OCI-M2 (cell line): ENCODE measurements at regions not wholly inside any gene's neighbourhood (a gene's known extent, or its start where the extent isn't known, plus 50 kb on each side); places are given as distances from the start of the nearest gene placed in this dataset.
A peak's percentile ranks its signal among the peaks of the same experiment; 100 is the strongest.
"Not testable (repeated sequence)": the region's sequence is repeated elsewhere in the genome, so short reads cannot be mapped to it uniquely, and the experiment has no call there.

Source experiments
- DNase-seq: peaks from one replicate; lab custom pipeline; 2025; ENCODE audit not compliant: unreplicated experiment; lab: John Stamatoyannopoulos, UW

- no peak for DNase-seq
Measured at GRCh38 chr2:111660811-111661210, 223.2 kb downstream of the ANAPC1 start.

- DNase-seq = no peak
Measured at GRCh38 chr2:111661286-111661940, 222.6 kb downstream of the ANAPC1 start.

- DNase-seq = no peak
Measured at GRCh38 chr2:111662039-111662770, 221.8 kb downstream of the ANAPC1 start.

GRCh38 chr2:111662771-111663470 lies 221.1 kb downstream of the ANAPC1 start:
- no peak for DNase-seq

- DNase-seq = peak; percentile 32
Measured at GRCh38 chr2:111663471-111664274, 220.3 kb downstream of the ANAPC1 start.

- DNase-seq = no peak
Measured at GRCh38 chr2:111664275-111664850, 219.6 kb downstream of the ANAPC1 start.

GRCh38 chr2:111665011-111665410 lies 219.0 kb downstream of the ANAPC1 start:
- DNase-seq = no peak

GRCh38 chr2:111665551-111666116 lies 218.4 kb downstream of the ANAPC1 start:
- no peak for DNase-seq

GRCh38 chr2:111666160-111666559 lies 217.8 kb downstream of the ANAPC1 start:
- no peak for DNase-seq

GRCh38 chr2:111667001-111667400 lies 217.0 kb downstream of the ANAPC1 start:
- no peak for DNase-seq

GRCh38 chr2:111667542-111668273 lies 216.3 kb downstream of the ANAPC1 start:
- DNase-seq = no peak

GRCh38 chr2:111668274-111668616 lies 215.7 kb downstream of the ANAPC1 start:
- no peak for DNase-seq

GRCh38 chr2:111668741-111669140 lies 215.3 kb downstream of the ANAPC1 start:
- DNase-seq = no peak

- no peak for DNase-seq
Measured at GRCh38 chr2:111669928-111670695, 213.9 kb downstream of the ANAPC1 start.

- no peak for DNase-seq
Measured at GRCh38 chr2:111670776-111671175, 213.2 kb downstream of the ANAPC1 start.

- DNase-seq = no peak
Measured at GRCh38 chr2:111671426-111672150, 212.4 kb downstream of the ANAPC1 start.

- not testable (repeated sequence) for DNase-seq
Measured at GRCh38 chr2:111672641-111673040, 211.4 kb downstream of the ANAPC1 start.

GRCh38 chr2:111673526-111673925 lies 210.5 kb downstream of the ANAPC1 start:
- no peak for DNase-seq
